ENCODE measurements at regions not wholly inside any gene's neighbourhood (a gene's known extent, or its start where the extent isn't known, plus 50 kb on each side); places are given as distances from the start of the nearest gene placed in this dataset.

GRCh38 chr10:130928306-130928705 lies 383.2 kb downstream of the TCERG1L start:
- DNase-seq = no peak
- Histone ChIP-seq H3K4me1 (ENCODE audit: insufficient read depth, low read length) (no peaks in the 10 kb centered on the region), H3K9me3 (ENCODE audit: control insufficient read depth in 1 of 2, low read length in 2 of 2) (no peaks in the 10 kb centered on the region), H3K27me3 (ENCODE audit: insufficient read depth, low read length) (no peaks in the 10 kb centered on the region), H3K4me3 (ENCODE audit: low read length in 2 of 2) (no peak overlapping the region), H3K36me3 (ENCODE audit: insufficient read depth, low read length) (no peaks in the 10 kb centered on the region), H3K27ac (ENCODE audit: low read depth, low read length) (no peak overlapping the region)
- Mint-ChIP-seq H3K27ac (no peak overlapping the region), H3K9me3 (peaks cover 0 to 2% (median 0%) of the 10 kb centered on the region in 8 donors), H3K27me3 (peaks cover 0 to 2% of the 10 kb centered on the region in 2 donors), H3K4me3 (no peak overlapping the region), H3K4me1 (no peaks in the 10 kb centered on the region), H3K36me3 (no peaks in the 10 kb centered on the region)
- POLR2A ChIA-PET (ENCODE audit: partially characterized antibody) = no interaction called here
- intact Hi-C loops (cut with micrococcal nuclease) = no loop called here
- CTCF ChIA-PET (ENCODE audit: partially characterized antibody) = no interaction called here

GRCh38 chr10:130929422-130930325 lies 381.8 kb downstream of the TCERG1L start:
- no peak for DNase-seq
- H3K36me3 ChIP-seq (ENCODE audit: insufficient read depth, low read length) = no peaks in the 10 kb centered on the region
- intact Hi-C loops (cut with micrococcal nuclease) = no loop called here
- H3K27ac ChIP-seq (ENCODE audit: low read depth, low read length) = no peak overlapping the region
- no peaks in the 10 kb centered on the region for H3K4me1 ChIP-seq (ENCODE audit: insufficient read depth, low read length)
- ChIA-PET CTCF (ENCODE audit: partially characterized antibody) (no interaction called here), POLR2A (ENCODE audit: partially characterized antibody) (no interaction called here)
- no peaks in the 10 kb centered on the region for H3K9me3 ChIP-seq (ENCODE audit: control insufficient read depth in 1 of 2, low read length in 2 of 2)
- no peak overlapping the region for H3K4me3 Mint-ChIP-seq
- H3K4me1 Mint-ChIP-seq = no peaks in the 10 kb centered on the region
- peaks cover 0 to 2% of the 10 kb centered on the region in 2 donors for H3K27me3 Mint-ChIP-seq
- H3K4me3 ChIP-seq (ENCODE audit: low read length in 2 of 2) = no peak overlapping the region
- H3K27ac Mint-ChIP-seq = no peak overlapping the region
- H3K36me3 Mint-ChIP-seq = no peaks in the 10 kb centered on the region
- no peaks in the 10 kb centered on the region for H3K27me3 ChIP-seq (ENCODE audit: insufficient read depth, low read length)
- peaks cover 0 to 2% (median 0%) of the 10 kb centered on the region in 8 donors for H3K9me3 Mint-ChIP-seq

GRCh38 chr10:130930821-130931220 lies 380.7 kb downstream of the TCERG1L start:
- H3K9me3 ChIP-seq (ENCODE audit: control insufficient read depth in 1 of 2, low read length in 2 of 2) = no peaks in the 10 kb centered on the region
- peaks cover 0 to 2% (median 0%) of the 10 kb centered on the region in 8 donors for H3K9me3 Mint-ChIP-seq
- no peak overlapping the region for H3K27ac ChIP-seq (ENCODE audit: low read depth, low read length)
- DNase-seq = no peak
- no peaks in the 10 kb centered on the region for H3K36me3 ChIP-seq (ENCODE audit: insufficient read depth, low read length)
- H3K27me3 ChIP-seq (ENCODE audit: insufficient read depth, low read length) = no peaks in the 10 kb centered on the region
- CTCF ChIA-PET (ENCODE audit: partially characterized antibody) = no interaction called here
- H3K27me3 Mint-ChIP-seq = peaks cover 0 to 2% of the 10 kb centered on the region in 2 donors
- H3K27ac Mint-ChIP-seq = no peak overlapping the region
- POLR2A ChIA-PET (ENCODE audit: partially characterized antibody) = no interaction called here
- H3K4me1 Mint-ChIP-seq = no peaks in the 10 kb centered on the region
- no peak overlapping the region for H3K4me3 Mint-ChIP-seq
- H3K4me1 ChIP-seq (ENCODE audit: insufficient read depth, low read length) = no peaks in the 10 kb centered on the region
- no peak overlapping the region for H3K4me3 ChIP-seq (ENCODE audit: low read length in 2 of 2)
- H3K36me3 Mint-ChIP-seq = no peaks in the 10 kb centered on the region
- intact Hi-C loops (cut with micrococcal nuclease) = no loop called here

- Histone ChIP-seq H3K4me1 (ENCODE audit: insufficient read depth, low read length) (no peaks in the 10 kb centered on the region), H3K36me3 (ENCODE audit: insufficient read depth, low read length) (no peaks in the 10 kb centered on the region), H3K4me3 (ENCODE audit: low read length in 2 of 2) (no peak overlapping the region), H3K9me3 (ENCODE audit: control insufficient read depth in 1 of 2, low read length in 2 of 2) (no peaks in the 10 kb centered on the region), H3K27ac (ENCODE audit: low read depth, low read length) (no peak overlapping the region), H3K27me3 (ENCODE audit: insufficient read depth, low read length) (no peaks in the 10 kb centered on the region)
- Mint-ChIP-seq H3K9me3 (peaks cover 0 to 2% (median 0%) of the 10 kb centered on the region in 8 donors), H3K36me3 (no peaks in the 10 kb centered on the region), H3K27me3 (peaks cover 0 to 2% of the 10 kb centered on the region in 2 donors), H3K4me1 (no peaks in the 10 kb centered on the region), H3K27ac (no peak overlapping the region), H3K4me3 (no peak overlapping the region)
- CTCF ChIA-PET (ENCODE audit: partially characterized antibody) = no interaction called here
- POLR2A ChIA-PET (ENCODE audit: partially characterized antibody) = no interaction called here
- intact Hi-C loops (cut with micrococcal nuclease) = no loop called here
- no peak for DNase-seq
Measured at GRCh38 chr10:130931256-130931655, 380.3 kb downstream of the TCERG1L start.

DNA sequence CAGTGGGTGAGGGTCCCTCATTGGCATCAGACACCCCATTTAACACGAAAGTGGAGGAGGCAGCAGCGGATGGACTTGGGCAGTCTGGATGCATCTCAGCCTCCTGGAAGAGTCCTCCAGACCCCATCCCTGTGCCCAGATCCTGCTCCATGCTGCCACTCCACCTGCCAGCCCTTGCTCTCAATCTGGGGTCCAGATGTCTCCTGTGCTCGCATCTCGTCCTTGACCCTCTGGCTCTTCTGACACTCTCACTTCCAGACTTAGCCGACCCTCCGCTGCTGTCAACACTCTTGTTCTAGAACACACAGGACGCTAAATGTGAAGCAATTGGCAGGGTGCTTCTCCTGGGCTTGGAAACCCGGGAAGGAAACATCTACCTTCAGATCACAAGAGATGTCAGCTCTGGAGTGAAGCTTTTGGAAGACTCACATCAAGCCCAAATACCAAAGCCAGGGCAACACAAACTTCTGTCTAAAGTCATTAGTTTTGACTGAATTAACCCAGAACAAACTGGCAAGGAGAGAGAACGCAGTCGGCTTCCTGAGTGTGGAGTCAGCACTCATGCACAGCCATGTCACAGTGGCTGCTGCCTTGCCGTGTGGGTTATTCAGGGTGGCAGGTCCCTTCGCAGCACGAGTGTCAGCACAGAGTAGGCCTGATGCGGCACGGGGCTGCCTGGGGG lies 379.1 kb downstream of the TCERG1L start:
- no peaks in the 10 kb centered on the region for H3K4me1 Mint-ChIP-seq
- intact Hi-C loops (cut with micrococcal nuclease) = no loop called here
- H3K4me3 Mint-ChIP-seq = no peak overlapping the region
- ChIA-PET CTCF (ENCODE audit: partially characterized antibody) (no interaction called here), POLR2A (ENCODE audit: partially characterized antibody) (no interaction called here)
- H3K9me3 Mint-ChIP-seq = peaks cover 0 to 2% (median 0%) of the 10 kb centered on the region in 8 donors
- no peaks in the 10 kb centered on the region for H3K36me3 ChIP-seq (ENCODE audit: insufficient read depth, low read length)
- no peak overlapping the region for H3K27ac ChIP-seq (ENCODE audit: low read depth, low read length)
- no peaks in the 10 kb centered on the region for H3K9me3 ChIP-seq (ENCODE audit: control insufficient read depth in 1 of 2, low read length in 2 of 2)
- H3K4me3 ChIP-seq (ENCODE audit: low read length in 2 of 2) = no peak overlapping the region
- DNase-seq = no peak
- H3K27me3 ChIP-seq (ENCODE audit: insufficient read depth, low read length) = no peaks in the 10 kb centered on the region
- peaks cover 0 to 2% of the 10 kb centered on the region in 2 donors for H3K27me3 Mint-ChIP-seq
- no peaks in the 10 kb centered on the region for H3K36me3 Mint-ChIP-seq
- H3K27ac Mint-ChIP-seq = no peak overlapping the region
- no peaks in the 10 kb centered on the region for H3K4me1 ChIP-seq (ENCODE audit: insufficient read depth, low read length)

DNA sequence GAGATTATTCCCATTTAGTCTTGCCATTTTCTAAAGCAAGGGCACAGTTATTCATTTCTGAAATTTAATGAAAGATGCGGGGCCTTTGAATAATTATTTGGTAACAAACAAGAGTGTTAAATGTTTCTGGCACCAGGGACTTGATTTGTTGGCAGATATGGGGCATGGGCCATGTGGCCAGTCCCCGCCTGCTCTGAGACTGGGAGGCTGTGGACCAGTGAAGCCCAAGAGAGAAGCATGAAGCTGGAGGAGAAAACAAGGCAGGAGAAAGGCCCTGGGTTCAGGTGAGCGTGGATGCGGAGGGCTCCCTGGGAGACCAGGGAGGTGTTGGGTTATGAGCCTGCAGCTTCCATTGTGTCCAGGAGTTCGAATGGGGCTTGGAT lies 378.5 kb downstream of the TCERG1L start:
- Histone ChIP-seq H3K36me3 (ENCODE audit: insufficient read depth, low read length) (no peaks in the 10 kb centered on the region), H3K4me1 (ENCODE audit: insufficient read depth, low read length) (no peaks in the 10 kb centered on the region), H3K4me3 (ENCODE audit: low read length in 2 of 2) (no peak overlapping the region), H3K27ac (ENCODE audit: low read depth, low read length) (no peak overlapping the region), H3K9me3 (ENCODE audit: control insufficient read depth in 1 of 2, low read length in 2 of 2) (no peaks in the 10 kb centered on the region), H3K27me3 (ENCODE audit: insufficient read depth, low read length) (no peaks in the 10 kb centered on the region)
- DNase-seq = no peak
- Mint-ChIP-seq H3K36me3 (no peaks in the 10 kb centered on the region), H3K9me3 (peaks cover 0 to 2% (median 0%) of the 10 kb centered on the region in 8 donors), H3K27ac (no peak overlapping the region), H3K4me3 (no peak overlapping the region), H3K27me3 (peaks cover 0 to 2% of the 10 kb centered on the region in 2 donors), H3K4me1 (no peaks in the 10 kb centered on the region)
- intact Hi-C loops (cut with micrococcal nuclease) = no loop called here
- ChIA-PET POLR2A (ENCODE audit: partially characterized antibody) (no interaction called here), CTCF (ENCODE audit: partially characterized antibody) (no interaction called here)

- H3K36me3 Mint-ChIP-seq = no peaks in the 10 kb centered on the region
- ChIA-PET POLR2A (ENCODE audit: partially characterized antibody) (no interaction called here), CTCF (ENCODE audit: partially characterized antibody) (no interaction called here)
- peaks cover 0 to 2% (median 0%) of the 10 kb centered on the region in 8 donors for H3K9me3 Mint-ChIP-seq
- DNase-seq = no peak
- H3K27ac Mint-ChIP-seq = no peak overlapping the region
- Histone ChIP-seq H3K27ac (ENCODE audit: low read depth, low read length) (no peak overlapping the region), H3K4me3 (ENCODE audit: low read length in 2 of 2) (no peak overlapping the region), H3K4me1 (ENCODE audit: insufficient read depth, low read length) (no peaks in the 10 kb centered on the region), H3K9me3 (ENCODE audit: control insufficient read depth in 1 of 2, low read length in 2 of 2) (no peaks in the 10 kb centered on the region), H3K27me3 (ENCODE audit: insufficient read depth, low read length) (no peaks in the 10 kb centered on the region), H3K36me3 (ENCODE audit: insufficient read depth, low read length) (no peaks in the 10 kb centered on the region)
- H3K4me1 Mint-ChIP-seq = no peaks in the 10 kb centered on the region
- intact Hi-C loops (cut with micrococcal nuclease) = no loop called here
- no peak overlapping the region for H3K4me3 Mint-ChIP-seq
- peaks cover 0 to 2% of the 10 kb centered on the region in 2 donors for H3K27me3 Mint-ChIP-seq
Measured at GRCh38 chr10:130934293-130935127, 377.0 kb downstream of the TCERG1L start.

Measured in CD4-positive, alpha-beta memory T cell (primary cell).